IPS-20b (cell line): ENCODE measurements at regions not wholly inside any gene's neighbourhood (a gene's known extent, or its start where the extent isn't known, plus 50 kb on each side); places are given as distances from the start of the nearest gene placed in this dataset.

Source experiments
- H3K27ac ChIP-seq: one replicate; pipeline ENCODE4 v1.5.1; 2013; ENCODE audit warnings: low read length
- H3K27me3 ChIP-seq: 2 replicates; pipeline ENCODE4 v1.6.1; 2013; ENCODE audit warnings: mild to moderate bottlenecking, low read length, inconsistent platforms; ENCODE audit not compliant: insufficient read depth
- H3K36me3 ChIP-seq: 2 replicates; pipeline ENCODE4 v1.6.1; 2013; ENCODE audit warnings: low read depth, mild to moderate bottlenecking, inconsistent platforms, low read length, moderate library complexity; ENCODE audit not compliant: insufficient read depth
- H3K4me1 ChIP-seq: 2 replicates; pipeline ENCODE4 v1.6.1; 2013; ENCODE audit warnings: mild to moderate bottlenecking, control low read depth, inconsistent platforms, low read length, moderate library complexity; ENCODE audit not compliant: insufficient read depth
- H3K4me3 ChIP-seq: 2 replicates; pipeline ENCODE4 v1.5.1; 2013; ENCODE audit warnings: mild to moderate bottlenecking, low read length, inconsistent platforms
- H3K9ac ChIP-seq: 2 replicates; pipeline ENCODE4 v1.6.1; 2013; ENCODE audit warnings: low read depth, mild to moderate bottlenecking, inconsistent platforms, low read length, moderate library complexity
- H3K9me3 ChIP-seq: 2 replicates; pipeline ENCODE4 v1.6.1; 2013; ENCODE audit warnings: mild to moderate bottlenecking, low read depth, low read length, inconsistent platforms; ENCODE audit not compliant: insufficient read depth

DNA sequence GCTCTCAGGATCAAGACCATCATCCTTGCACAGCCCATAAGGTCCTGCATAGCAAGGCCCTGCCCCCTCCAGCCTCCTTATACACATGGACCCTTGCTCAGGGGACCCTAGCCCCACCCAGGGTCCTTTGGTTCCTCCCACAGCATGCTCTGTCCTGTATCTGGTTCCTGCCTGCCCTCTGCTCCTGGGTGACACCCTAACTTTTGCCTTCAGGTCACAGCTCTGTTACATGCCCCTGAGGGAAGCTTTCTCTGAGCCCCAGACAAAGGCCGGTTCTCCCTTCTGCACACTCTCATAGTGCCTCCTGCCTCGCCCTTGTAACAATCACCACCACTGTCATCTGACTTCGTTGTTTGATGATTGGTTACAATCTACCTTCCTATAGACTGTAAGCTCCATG lies 204.8 kb downstream of the SMAD2 start:
- Histone ChIP-seq H3K27ac (no peak overlapping the region), H3K9me3 (no peaks in the 10 kb centered on the region), H3K4me3 (no peak overlapping the region), H3K4me1 (no peaks in the 10 kb centered on the region), H3K9ac (no peak overlapping the region), H3K27me3 (no peaks in the 10 kb centered on the region), H3K36me3 (no peaks in the 10 kb centered on the region)

- Histone ChIP-seq H3K27me3 (no peaks in the 10 kb centered on the region), H3K9me3 (no peaks in the 10 kb centered on the region), H3K9ac (no peak overlapping the region), H3K4me1 (no peaks in the 10 kb centered on the region), H3K27ac (no peak overlapping the region), H3K36me3 (no peaks in the 10 kb centered on the region), H3K4me3 (no peak overlapping the region)
Observed at GRCh38 chr18:47724186-47724975, 206.1 kb downstream of the SMAD2 start.

DNA sequence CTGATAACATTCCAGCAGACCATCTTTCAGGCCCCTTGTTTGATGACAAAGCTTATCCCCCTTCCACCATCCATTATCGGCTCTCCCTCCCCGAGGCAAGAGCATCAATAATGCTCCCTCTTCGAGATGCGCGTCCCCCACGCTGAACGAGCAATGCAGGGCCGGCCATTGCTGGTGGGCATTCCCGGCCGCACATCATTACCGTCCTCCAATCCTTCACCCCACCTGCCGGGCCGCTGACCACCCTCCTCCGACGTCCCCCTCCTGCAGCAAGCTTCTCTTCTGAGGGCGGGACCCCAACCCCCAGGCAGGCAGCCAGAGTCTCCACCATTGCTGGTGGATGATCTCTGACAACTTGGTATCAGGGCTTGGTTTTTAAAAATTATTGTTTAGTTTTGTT lies 208.6 kb downstream of the SMAD2 start:
- H3K4me3 ChIP-seq = no peak overlapping the region
- no peaks in the 10 kb centered on the region for H3K9me3 ChIP-seq
- H3K27ac ChIP-seq = no peak overlapping the region
- no peaks in the 10 kb centered on the region for H3K36me3 ChIP-seq
- H3K27me3 ChIP-seq = no peaks in the 10 kb centered on the region
- H3K4me1 ChIP-seq = no peaks in the 10 kb centered on the region
- H3K9ac ChIP-seq = no peak overlapping the region

- no peaks in the 10 kb centered on the region for H3K36me3 ChIP-seq
- H3K4me3 ChIP-seq = no peak overlapping the region
- no peak overlapping the region for H3K9ac ChIP-seq
- no peaks in the 10 kb centered on the region for H3K4me1 ChIP-seq
- no peaks in the 10 kb centered on the region for H3K9me3 ChIP-seq
- no peaks in the 10 kb centered on the region for H3K27me3 ChIP-seq
- H3K27ac ChIP-seq = no peak overlapping the region
Observed at GRCh38 chr18:47720741-47721140, 209.7 kb downstream of the SMAD2 start.

DNA sequence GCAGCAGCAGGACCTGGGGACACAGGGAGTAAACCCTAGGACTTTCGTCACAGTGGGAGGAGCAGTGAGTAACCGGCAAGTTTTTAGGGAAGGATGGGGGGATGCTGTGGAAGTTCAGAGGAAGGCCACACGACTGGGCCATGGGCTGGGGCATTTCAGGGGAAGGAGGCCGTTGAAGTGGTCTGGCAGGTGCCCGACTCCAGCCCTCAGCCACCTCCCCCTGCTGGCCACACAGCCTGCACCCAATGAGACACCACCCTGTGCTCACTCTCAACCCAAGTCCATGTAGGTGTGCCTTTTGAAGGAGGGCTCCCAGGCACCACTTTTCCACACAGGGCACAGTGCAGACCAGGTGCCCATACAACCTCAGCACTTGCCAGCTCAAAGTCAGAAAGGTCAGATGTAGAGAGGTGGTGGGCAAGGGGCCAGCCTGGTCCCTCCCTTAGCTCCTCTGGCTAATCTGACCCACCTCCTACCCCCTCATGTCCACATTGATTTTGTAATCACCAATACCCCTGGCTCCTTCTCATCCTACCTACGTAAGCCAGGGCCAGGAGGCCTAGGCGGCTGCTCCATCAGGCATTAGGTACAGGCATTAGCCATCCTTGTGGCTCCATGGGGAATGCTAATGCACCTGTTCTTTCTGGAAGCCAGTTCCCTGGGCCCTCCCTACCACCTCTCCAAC lies 211.2 kb downstream of the SMAD2 start:
- H3K36me3 ChIP-seq = no peaks in the 10 kb centered on the region
- no peak overlapping the region for H3K9ac ChIP-seq
- H3K4me3 ChIP-seq = no peak overlapping the region
- H3K9me3 ChIP-seq = no peaks in the 10 kb centered on the region
- no peak overlapping the region for H3K27ac ChIP-seq
- H3K27me3 ChIP-seq = no peaks in the 10 kb centered on the region
- H3K4me1 ChIP-seq = no peaks in the 10 kb centered on the region

GRCh38 chr18:47718646-47719045 lies 211.8 kb downstream of the SMAD2 start:
- Histone ChIP-seq H3K9me3 (no peaks in the 10 kb centered on the region), H3K27me3 (no peaks in the 10 kb centered on the region), H3K36me3 (no peaks in the 10 kb centered on the region), H3K27ac (no peak overlapping the region), H3K9ac (no peak overlapping the region), H3K4me1 (no peaks in the 10 kb centered on the region), H3K4me3 (no peak overlapping the region)

GRCh38 chr18:47717257-47717656 lies 213.2 kb downstream of the SMAD2 start:
- Histone ChIP-seq H3K4me1 (no peaks in the 10 kb centered on the region), H3K9me3 (no peaks in the 10 kb centered on the region), H3K36me3 (no peaks in the 10 kb centered on the region), H3K9ac (no peak overlapping the region), H3K4me3 (no peak overlapping the region), H3K27ac (no peak overlapping the region), H3K27me3 (no peaks in the 10 kb centered on the region)

GRCh38 chr18:47716632-47717185 lies 213.8 kb downstream of the SMAD2 start:
- no peak overlapping the region for H3K27ac ChIP-seq
- no peaks in the 10 kb centered on the region for H3K4me1 ChIP-seq
- no peak overlapping the region for H3K9ac ChIP-seq
- H3K27me3 ChIP-seq = no peaks in the 10 kb centered on the region
- H3K4me3 ChIP-seq = no peak overlapping the region
- H3K9me3 ChIP-seq = no peaks in the 10 kb centered on the region
- no peaks in the 10 kb centered on the region for H3K36me3 ChIP-seq

GRCh38 chr18:47710451-47710850 lies 220.0 kb downstream of the SMAD2 start:
- H3K9ac ChIP-seq = no peak overlapping the region
- H3K27ac ChIP-seq = no peak overlapping the region
- H3K9me3 ChIP-seq = no peaks in the 10 kb centered on the region
- H3K4me1 ChIP-seq = no peaks in the 10 kb centered on the region
- no peaks in the 10 kb centered on the region for H3K27me3 ChIP-seq
- H3K36me3 ChIP-seq = no peaks in the 10 kb centered on the region
- H3K4me3 ChIP-seq = no peak overlapping the region

GRCh38 chr18:47709556-47709955 lies 220.9 kb downstream of the SMAD2 start:
- Histone ChIP-seq H3K9ac (no peak overlapping the region), H3K36me3 (no peaks in the 10 kb centered on the region), H3K9me3 (no peaks in the 10 kb centered on the region), H3K27ac (no peak overlapping the region), H3K4me3 (no peak overlapping the region), H3K4me1 (no peaks in the 10 kb centered on the region), H3K27me3 (no peaks in the 10 kb centered on the region)

DNA sequence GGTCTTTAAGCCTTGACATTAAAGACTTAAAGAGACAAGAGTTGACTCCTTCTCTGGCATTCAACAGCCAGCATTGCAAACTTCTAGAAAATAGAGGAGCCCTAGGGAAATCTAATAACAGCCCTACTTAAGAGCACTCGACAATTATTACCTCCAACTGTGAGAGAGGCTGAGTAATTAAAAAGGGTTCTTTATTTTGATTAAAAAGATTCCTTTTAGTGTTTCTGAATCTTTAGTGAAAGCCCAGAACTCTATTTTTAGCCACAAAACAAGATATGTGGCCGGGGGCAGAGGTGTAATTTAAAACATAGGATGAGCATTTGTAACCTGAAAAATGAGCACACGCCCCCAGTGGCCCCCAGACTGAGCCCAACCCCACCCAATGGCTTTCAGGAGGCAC lies 222.3 kb downstream of the SMAD2 start:
- no peaks in the 10 kb centered on the region for H3K27me3 ChIP-seq
- no peaks in the 10 kb centered on the region for H3K36me3 ChIP-seq
- H3K4me1 ChIP-seq = no peaks in the 10 kb centered on the region
- no peak overlapping the region for H3K4me3 ChIP-seq
- H3K27ac ChIP-seq = no peak overlapping the region
- H3K9ac ChIP-seq = no peak overlapping the region
- H3K9me3 ChIP-seq = no peaks in the 10 kb centered on the region

DNA sequence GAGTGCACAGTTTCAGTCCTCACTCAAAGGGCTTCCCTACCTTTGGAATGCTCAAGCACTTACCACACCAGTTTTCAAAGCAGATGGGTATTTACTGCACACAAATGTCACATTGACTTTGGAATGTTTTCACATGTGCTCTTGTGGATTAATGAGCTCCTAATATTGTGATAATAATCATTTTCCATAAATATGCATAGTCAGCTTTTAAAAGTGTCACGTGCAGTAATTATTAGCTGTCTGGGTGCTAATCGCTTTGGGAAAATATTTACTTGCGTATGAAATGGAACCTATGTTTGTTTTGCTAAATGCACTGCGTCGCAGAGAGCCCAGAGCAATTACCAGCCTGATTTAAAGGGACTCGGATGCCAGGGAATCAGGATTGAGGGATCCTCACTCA lies 229.3 kb downstream of the SMAD2 start:
- Histone ChIP-seq H3K36me3 (no peaks in the 10 kb centered on the region), H3K9me3 (no peaks in the 10 kb centered on the region), H3K4me3 (no peak overlapping the region), H3K4me1 (no peaks in the 10 kb centered on the region), H3K9ac (no peak overlapping the region), H3K27me3 (no peaks in the 10 kb centered on the region), H3K27ac (no peak overlapping the region)
